NCI-H226 (cell line): ENCODE measurements at regions not wholly inside any gene's neighbourhood (a gene's known extent, or its start where the extent isn't known, plus 50 kb on each side); places are given as distances from the start of the nearest gene placed in this dataset.

ENCODE experiments used
- DNase-seq: peaks from one replicate; pipeline ENCODE4 v3.0.0-alpha.2; 2015

DNA sequence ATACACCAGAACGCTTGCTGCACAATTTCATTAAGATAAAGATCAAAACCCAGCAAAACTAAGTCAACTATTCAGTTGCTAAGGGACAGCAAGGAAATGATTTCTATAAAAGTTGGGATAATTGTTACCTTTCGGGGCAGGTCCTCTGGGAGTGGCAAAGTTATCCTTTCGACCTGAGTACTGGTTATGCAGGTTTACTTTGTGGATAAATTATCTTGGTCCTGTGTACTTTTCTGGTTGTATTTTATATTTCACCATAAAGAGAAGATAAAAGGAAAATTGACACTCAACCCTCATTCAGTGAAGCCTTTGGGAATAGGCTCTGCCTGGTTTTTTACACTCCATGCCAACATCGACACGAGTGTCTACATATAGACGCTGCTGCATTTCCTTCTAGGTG lies 146.5 kb downstream of the SYK start:
- DNase-seq, result no peak

DNA sequence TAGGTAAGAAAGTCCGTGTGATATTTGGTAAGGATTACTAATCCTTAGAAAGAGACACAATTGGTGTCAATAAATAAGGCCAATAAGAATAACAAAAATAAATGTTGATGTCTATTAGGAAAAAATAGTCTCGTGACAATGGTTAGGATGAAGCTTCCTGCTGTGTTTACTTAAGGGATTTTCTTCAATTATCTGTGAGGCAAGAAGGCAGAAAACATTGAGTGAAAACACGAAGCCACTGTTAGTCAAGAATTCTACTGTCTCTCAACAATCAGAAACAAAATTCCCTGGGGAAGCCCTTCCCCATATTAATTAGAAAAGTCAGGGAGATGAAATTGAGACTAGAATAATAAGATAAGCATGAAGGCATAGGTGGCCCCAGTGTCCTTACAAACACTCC lies 149.0 kb downstream of the SYK start:
- no peak for DNase-seq

DNA sequence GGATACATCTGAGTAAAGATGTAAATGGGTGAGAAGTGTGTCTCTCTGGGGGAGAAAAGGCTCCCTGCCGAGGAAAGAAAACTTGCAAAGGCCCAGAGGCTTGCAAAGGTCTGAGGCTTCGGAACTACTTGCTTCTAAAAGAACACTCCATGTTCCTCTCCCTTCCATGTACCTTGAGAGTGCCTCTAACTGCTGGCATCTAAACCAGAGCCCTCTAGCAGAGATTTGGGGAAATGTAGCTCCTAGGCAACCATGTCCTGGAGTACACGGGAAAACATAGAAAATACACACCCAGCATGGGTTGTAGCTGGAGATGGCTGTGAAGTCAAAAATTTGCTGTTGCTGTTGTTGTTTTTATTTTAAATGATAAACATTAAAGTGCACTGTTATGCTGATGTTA lies 151.6 kb downstream of the SYK start:
- no peak for DNase-seq

DNA sequence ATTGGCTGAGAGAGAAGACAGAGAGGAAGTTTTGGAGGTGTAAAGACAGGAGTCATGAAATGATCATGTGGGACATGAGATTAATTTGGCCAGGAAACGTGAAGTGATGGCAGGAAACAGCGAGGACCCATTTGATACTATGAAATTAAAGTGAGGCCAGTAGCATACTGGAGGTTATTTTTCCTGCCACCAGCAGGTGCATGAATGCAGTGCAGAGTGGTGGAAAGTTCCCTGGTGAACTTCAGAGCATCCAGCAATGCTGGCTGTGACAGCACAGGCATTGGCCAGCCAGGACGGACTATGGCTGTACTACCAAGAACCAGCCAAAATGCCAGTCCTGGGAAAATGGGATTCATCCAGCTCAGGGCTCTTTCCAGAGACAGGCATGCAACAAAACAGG lies 152.2 kb downstream of the SYK start:
- no peak for DNase-seq

DNA sequence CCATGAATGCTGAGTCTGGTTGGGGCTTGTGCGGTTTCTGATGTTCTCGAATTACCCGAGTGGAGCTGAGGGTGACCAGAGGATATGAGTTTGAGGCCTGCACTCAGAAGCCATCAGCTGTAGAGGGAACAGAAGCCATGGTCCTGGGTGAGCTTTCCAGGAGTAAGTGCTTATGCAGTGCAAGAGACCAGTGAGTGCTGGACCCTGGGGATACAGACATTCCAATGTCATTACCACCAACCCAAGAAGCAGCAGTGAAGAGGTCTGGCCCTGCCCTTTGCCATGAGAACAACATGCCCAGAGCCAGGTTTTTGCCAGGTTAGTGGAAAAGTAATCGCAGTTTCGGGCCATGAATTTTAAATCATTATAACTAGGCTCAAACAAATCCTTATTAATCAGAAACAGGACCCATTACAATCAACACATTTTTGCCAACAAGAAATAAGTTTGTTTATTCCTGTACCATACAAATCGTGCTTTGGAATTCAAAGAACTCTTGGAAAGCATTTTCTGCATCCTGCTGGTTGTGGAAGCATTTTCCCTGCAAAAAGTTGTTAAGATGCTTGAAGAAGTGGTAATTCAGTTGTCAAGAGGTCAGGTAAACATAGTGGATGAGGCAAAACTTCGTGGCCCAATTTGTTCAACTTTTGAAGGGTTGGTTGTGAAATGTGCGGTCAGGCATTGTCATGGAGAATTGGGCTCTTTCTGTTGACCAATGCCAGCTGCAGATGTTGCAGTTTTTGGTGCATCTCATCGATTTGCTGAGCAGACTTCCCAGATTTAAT lies 154.6 kb downstream of the SYK start:
- peak; percentile 23 for DNase-seq

DNA sequence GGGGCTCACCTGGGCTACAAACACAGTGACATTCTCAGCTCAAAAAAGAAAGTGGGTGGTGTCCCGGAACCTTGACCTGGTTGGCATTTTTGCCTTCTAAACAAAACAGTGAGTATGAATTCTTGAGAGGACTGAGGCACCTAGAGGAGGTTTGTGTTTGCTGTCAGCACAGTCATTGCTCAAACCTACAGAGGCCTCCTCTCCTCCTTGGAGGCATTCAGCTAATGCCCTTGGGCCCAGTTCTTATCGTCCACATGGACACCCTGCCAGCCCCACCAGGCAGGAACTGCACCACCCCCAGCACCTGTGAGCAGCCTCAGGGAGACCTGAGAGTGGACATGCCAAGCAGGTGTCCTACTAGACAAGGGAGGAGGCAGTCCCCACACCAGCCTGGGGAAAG lies 156.7 kb downstream of the SYK start:
- no peak for DNase-seq

DNA sequence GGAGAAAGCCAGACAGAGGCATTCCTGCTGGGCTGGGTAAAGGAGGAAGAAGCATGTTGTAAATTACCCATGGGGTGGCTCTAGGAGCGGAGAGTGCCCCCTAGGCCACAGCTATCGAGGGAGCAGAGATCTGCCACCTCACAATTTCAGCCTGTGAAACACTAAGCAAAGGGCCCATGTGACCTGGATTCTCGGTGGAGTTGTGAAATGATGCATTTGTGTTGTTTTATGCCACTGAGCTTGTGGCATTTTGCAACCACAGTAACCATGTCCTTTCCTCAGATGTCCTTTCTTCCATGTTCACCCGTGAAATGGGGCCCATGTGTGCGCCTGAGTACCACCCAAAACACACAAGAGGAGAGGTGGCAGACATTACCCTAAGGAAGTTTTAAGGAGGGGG lies 159.3 kb downstream of the SYK start:
- DNase-seq, result no peak

DNA sequence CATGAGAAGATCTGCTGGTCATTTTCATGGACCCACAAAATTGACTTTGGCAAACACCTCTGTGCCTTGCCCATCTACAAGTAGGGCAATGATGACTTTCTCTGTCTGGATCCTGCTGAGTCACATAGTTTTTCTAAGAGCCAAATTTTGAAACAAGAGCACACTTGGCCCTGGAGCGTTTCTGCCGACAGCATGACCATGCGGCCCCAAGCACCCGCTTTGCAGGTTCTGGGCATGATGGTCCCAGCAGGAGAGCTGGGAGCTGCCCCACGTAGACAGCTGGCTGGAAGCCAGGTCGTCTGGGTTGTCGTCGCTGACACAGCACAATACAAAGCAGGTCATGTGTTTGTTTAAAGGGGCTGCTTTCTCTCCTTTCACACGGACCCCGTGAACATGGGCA lies 159.8 kb downstream of the SYK start:
- no peak for DNase-seq

DNA sequence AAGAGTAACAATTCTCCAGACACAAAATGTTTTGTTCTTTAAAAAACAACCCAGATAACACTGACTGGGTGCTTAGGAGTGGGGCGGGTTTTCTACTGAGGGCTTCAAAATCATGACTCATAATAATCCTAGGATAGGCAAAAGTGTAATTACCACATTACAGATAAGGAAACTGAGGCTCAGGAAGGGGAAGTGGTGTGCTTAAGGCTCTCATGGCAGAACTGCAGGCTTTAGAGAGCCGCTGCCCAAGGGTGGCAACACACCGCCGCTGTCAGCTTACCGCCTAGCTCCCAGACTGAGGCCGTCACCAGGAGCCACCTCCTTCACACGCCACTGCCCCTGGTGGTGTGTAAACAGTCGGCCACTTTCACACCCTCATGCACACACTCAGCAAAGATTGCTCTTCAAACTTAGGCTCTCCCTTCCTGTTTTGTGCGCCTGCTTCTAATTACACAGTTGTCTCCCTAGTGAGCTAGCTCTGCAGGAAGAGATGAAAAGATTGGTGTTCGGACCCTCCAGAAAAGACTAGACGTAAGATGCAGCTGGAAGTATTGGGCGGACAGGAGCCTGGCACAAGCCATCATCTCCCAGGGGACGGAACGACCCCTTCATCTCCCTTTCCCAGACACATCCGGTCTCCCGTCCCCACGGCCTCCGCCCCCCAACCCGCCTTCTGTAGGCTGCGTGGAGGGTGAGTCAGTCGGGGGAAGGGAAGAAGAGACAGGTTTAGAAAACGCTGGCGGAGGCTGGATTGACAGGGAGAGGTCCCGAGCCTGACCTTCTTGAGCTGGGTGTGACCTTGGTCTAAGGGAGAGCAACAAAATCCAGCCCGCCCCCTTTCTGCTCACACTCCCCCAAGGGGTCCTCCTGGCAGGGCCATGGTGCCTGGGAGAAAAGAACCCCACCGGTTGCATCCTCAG lies 162.7 kb downstream of the SYK start:
- no peak for DNase-seq

DNA sequence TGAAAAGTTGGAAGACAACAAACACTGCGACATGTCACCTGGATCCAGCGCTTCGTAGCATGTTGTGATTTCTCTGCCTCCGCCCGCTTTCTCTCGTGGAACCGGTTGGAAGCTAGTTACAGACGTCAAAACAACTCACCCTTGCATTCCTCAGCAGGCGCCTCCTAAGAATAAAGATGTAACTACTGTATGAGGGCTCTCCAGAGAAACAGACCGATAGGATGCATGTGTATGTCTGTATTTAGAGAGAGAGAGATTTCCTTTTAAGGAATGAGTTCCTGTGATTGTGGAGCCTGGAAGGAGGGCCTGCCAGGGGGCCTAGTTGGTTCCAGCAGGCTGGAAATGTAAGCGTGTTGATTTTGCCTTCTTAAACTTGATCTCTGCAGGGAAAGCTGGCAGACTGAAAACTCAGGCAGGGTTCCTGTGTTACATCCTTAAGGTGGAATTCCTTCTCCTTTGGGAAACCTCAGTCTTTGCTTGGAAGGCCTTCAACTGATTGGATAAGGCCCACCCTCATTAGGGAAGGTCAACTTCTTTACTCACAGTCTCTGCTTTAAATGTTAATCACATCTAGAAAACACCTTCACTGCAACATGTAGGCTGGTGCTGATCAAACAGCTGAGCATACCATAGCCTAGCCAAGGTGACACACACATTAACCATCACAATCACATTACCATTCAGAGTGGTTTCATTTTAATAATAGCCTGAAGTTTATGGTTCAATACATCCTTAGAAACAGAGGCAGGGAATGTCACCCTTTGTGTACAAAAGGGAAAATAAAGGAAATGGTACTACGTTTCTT lies 163.8 kb downstream of the SYK start:
- no peak for DNase-seq

DNA sequence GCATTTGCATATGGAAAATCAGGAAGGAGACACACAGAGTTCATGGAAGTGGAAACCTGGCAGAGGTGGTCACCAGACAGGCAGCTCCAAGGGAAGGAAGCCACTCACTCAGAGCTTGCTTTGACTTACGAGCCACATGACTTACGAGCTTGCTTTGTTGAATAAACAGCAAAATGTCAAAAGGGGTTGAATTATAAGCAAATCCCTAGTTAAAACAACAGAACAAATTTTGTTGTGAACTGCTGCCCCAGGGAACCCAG lies 164.3 kb downstream of the SYK start:
- DNase-seq, result no peak

DNA sequence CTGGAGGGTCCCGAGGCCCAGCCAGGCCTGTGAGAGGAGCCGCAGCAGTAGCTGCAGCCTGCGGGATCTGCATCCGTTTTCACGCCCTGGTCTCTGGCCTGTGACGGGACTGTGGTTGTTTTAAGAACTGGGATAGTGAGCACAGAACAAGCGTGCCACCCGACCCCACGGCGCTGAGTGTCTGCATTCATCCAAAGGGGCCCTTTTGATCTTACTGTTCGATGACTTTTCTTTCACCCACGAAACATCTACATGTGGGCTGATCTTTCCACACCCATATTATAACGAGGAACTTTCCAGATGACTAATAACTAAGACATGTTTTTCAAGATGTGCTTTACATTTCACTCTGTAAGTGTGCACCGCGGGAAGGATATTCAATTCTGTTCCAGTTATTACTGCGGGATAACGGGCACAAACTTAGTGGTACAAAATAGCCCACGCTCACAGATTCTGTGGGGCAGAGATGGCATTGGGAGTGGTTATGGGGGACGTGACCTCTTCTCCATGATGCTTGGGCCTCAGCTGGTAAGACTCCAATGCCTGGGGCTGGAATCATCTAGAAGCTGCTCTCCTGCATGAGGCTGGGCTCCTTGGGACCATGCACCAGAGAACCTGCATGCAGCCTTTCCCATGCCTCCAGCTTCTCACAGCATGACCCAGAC lies 165.0 kb downstream of the SYK start:
- DNase-seq, result peak; percentile 11

DNA sequence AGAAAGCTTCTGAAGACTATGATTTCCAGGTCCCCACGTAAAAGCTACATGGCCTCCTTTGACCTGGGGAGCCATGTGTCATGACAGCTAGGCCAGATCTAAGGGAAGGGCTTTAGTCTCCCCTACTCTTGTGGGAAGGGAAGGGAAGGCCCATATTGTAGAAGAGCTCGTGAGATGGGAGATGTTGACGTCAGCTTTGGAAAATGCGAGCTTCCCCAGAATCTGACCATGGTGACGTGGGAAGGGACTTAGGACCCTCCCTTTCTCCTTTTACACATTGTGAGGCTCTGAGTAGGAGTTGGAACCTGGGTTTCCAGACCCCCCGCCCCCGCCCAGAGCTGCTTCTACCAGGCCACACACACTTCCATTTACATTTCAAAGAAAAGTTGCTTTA lies 165.5 kb downstream of the SYK start:
- DNase-seq, result no peak

DNA sequence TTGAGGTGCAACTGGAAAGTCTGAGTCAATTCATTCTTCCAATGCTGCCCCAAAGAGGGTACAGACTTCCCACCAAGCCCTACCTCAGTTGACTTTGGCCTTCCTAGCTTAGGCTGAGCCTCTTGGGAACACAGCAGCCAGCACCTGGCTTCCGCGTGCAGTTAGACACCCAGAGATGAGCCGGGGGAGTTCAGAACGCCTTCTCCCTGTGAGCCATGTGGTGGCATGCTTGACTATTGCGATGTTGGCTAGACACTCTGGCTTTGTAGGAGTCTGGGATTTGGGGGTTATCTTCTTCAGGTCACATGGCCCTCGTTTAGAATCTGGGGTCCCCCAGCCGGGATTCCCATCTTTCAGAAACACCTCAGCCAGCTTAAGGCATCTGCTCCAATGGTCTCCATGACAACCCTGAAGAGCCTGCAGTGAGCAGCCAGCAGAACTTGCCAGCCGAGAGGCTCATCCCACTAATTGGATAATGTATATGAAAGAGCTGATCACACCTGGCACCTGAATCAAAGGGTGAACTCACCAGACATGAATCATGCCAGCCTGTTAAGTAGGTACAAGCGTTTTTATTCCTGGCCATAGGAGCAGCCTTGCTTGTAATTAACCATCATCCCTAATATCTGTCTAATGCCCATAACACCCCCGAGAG lies 167.5 kb downstream of the SYK start:
- no peak for DNase-seq

DNA sequence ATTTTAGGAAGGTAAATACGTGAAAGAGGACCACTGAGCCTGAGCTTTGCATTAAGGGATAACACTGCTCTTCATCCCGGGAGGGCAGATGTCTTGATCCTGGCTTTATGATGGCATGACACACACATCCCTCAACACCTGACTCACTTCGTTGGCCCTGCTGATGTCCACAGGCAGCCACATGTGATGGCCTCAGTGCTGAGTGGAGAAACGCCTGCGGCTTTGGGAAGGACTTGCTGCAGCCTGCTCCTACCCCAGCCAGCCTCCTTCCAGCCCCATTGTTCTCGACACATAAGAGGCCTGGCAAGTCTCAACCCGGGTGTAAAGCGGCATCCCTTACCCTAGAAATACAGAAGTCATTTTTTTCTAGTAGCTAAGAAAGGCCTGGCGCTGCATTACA lies 169.0 kb downstream of the SYK start:
- no peak for DNase-seq

DNA sequence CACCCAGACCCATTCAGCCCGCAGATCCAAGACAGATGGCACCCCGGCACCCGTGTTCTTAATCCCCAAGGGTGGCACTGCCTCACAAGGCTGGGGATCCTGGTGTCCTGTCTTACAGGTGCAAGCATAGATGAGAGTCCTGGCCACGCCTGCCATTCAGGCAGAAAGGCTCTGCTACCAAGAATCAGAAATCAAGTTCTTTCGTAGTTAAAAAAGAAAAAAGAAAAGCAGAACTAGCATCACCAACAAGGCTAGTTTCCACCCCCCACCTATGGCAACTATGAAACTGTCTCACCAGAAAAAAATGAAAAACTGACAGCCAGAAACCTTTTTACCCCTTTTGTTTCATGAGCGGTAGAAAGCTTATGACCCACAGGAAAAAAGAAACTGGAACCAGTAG lies 170.4 kb downstream of the SYK start:
- DNase-seq, result no peak

DNA sequence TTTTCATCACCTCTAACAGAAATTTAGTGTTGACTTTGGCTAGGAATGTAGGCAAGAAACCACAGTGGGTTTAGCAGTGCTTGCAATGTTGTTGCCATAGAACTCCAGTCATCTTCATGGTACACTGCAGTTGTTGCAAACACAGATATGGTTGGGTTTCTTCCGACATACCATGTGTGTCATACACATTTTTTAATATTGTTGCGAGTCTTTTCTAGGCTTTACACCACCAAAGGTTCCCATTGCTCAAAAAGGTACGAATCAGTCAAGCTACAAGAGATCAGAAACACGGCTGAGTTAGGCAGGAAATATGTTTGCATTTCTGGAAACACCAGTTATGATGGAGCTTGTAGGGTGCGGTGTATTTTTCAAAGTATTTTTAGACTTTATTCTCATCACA lies 172.4 kb downstream of the SYK start:
- DNase-seq, result no peak

DNA sequence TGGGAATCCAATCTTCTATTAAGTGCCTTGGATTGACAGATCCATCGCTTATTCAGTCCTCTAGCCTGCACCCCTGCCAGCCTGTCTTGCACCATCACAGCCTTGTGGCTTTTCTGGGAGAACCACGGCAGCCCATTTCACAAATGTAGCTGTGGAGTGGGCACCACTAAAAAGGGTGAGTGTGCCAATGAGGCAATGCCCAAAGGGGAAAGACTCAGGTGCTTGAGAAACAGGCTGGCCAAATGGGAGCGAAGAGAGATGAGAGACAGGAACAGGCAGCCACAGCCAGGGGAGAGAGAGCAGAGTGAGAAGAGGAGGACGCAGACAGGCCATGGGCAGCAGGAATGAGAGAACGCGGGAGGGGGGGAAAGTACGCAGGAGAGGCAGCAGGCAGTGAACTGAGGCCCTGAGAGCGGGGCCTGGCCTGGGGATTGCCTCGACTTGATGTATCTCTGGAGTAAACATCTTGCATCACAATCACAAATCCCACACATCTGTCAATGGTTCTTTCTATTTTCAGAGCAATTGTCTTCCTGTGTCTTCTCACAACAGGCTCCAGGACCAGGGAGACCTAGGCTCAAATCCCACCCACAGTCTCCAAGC lies 173.1 kb downstream of the SYK start:
- DNase-seq, result no peak

DNA sequence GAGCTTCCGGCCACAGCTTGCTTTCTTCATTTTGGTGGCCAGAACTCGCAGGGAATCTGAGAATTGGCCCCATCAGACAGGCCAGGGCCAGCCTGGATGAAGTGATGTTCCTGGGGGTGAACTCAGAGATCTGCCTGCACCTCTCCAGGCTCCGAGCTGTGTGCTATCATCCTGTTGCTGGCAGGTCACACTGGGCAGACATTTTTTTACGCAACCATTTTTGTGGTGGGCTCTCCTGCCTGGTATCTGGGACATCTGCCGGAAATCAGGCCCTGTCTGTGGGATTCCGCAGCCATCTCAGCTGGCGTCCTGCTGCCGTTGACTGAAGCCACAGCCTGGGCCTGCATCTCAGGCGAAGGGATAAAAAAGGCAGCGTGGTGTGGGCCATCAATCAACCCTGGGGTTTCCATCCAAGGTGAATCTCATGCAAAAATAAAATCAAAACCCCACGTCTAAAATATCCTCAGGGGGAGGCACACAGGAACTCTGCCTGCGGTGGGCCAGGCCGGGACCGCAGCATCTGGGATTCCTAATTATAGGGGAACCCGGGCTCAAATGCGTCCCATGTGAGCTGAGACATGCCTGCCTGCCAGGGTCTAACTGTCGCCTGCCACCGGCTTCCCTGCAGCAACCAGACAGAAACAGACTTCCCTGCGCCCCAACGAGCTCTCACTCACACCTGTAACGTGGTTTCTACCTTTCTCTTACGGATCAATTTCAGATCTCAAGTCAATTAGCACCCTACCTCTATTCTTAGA lies 174.3 kb downstream of the SYK start:
- no peak for DNase-seq

DNA sequence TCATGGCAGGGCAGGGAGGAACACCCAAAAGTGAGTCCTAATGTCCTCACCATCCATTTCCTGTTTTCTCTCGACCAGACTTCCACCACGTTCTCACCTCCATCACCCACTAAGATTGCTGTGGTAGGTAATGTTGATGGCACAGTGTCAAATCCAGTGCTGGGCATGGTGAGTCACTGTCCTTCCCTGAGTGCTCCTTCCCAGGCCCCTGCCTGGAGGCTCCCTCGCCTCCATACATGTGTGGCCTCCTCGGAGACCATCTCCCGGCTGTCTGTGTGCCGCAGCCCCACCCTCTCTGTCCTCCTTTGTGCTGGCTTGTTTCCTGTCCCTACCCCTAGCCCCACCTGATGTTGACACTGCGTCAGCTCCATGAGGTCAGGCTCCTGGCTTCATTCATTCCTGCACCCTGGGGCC lies 177.5 kb downstream of the SYK start:
- DNase-seq, result no peak

DNA sequence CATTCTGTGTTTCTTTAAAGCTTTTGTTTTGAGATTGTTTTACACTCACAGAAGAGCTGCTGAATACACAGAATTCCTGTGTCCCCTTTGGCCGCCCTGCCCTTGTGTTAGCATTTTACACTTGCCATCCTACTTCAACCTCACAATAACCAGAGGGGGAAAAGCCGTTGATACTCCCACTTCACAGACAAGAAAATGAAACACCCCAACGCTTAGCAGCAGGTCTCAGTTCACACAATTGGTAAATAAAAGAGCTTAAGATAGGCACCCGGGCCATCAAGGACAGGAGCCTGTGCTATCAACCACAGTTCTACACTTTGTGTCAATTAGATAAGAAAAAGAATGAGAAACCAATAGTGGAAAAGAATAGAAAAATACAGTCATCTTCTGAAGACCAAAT lies 178.0 kb downstream of the SYK start:
- DNase-seq, result no peak
